Midbrain (tissue), 1 donor: ENCODE measurements at regions not wholly inside any gene's neighbourhood (a gene's known extent, or its start where the extent isn't known, plus 50 kb on each side); places are given as distances from the start of the nearest gene placed in this dataset.

Experiments
- DNase-seq: peaks from one replicate; lab custom pipeline; 2025; lab: John Stamatoyannopoulos, UW

- no peak for DNase-seq
Observed at GRCh38 chr6:143595251-143596036, 82.3 kb upstream of the PHACTR2 start.

GRCh38 chr6:143594647-143595046 is 83.1 kb upstream of the PHACTR2 start:
- no peak for DNase-seq

- DNase-seq = no peak
Observed at GRCh38 chr6:143592335-143592734, 80.8 kb upstream of the FUCA2 start.

GRCh38 chr6:143591441-143591840 is 79.9 kb upstream of the FUCA2 start:
- no peak for DNase-seq

DNA sequence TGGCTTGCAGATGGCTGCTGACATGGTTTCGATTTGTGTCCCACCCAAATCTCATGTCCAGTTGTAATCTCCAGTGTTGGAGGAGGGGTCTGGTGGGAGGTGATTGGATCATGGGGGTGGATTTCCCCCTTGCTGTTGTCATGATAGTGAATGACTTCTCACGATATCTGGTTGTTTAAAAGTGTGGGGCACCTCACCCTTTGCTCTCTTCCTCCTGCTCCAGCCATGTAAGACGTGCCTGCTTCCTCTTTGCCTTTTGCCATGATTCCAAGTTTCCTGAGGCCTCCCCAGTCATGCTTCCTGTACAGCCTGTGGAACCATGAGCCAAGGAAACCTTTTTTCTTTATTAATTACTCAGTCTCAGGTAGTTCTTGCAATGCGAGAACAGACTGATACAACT is 77.6 kb upstream of the FUCA2 start:
- DNase-seq = no peak

- DNase-seq = no peak
Observed at GRCh38 chr6:143586557-143586956, 75.0 kb upstream of the FUCA2 start.

DNA sequence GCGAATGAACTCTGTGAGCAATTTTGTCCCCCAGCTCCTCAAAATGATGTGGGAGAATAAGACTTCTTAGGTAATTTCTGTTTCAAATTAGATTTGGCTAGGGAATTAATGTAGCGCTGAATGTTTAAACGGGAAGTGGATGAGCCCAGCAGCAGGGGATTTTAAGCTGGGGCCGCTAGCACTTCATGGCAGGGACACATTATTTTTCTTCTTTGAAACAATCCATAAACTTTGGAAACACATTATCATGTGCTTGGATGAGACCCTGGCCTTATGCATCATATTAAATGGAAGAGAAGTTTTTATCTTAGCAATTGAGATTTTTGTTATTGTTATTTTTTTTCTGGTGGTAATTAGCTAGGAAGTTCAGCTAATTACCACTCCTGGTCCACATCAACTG is 74.2 kb upstream of the FUCA2 start:
- no peak for DNase-seq

GRCh38 chr6:143585241-143585640 is 73.7 kb upstream of the FUCA2 start:
- DNase-seq = no peak

GRCh38 chr6:143583542-143584327 is 72.2 kb upstream of the FUCA2 start:
- no peak for DNase-seq

- no peak for DNase-seq
Observed at GRCh38 chr6:143581835-143582480, 70.4 kb upstream of the FUCA2 start.

- no peak for DNase-seq
Observed at GRCh38 chr6:143579703-143580102, 68.2 kb upstream of the FUCA2 start.

DNA sequence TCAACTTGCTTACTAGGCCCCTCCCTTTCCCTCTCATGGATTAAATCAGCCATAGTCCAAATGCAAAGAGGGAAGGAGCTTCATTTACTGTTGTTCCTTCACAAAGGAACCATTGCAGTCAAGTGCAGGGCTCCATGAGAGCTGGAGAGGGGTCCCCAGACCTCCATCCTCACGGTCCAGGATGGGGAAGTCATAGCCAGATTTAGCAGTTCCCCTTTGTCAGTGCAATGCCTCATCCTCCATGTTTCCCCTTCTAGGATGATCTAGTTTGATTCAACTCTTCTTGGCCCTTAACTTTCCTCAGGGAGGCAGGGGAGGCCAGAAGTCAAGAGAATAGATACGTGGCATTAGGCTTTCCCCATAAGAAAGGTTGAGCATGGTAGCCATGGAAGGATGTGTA is 66.5 kb upstream of the FUCA2 start:
- no peak for DNase-seq

GRCh38 chr6:143575901-143576426 is 64.4 kb upstream of the FUCA2 start:
- no peak for DNase-seq

DNA sequence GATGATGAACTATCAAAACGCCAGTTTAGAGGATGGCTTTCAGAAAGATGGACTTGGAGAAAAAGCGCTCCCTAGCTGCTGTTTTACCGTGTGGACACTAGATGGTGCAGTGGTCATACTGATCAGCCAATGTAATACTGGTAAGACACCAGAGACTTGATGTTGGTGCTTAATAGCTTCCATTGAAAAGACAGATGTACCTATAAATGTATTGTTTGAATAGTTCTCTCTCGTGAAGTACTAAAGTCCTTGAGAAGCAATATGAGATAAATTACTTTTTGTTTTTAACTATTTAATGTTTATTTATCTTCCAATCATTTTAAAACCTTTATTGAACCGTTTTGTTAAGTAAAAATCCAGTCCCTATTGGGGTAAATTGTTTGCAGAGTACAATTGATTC is 63.9 kb upstream of the FUCA2 start:
- DNase-seq = peak; percentile 83

DNA sequence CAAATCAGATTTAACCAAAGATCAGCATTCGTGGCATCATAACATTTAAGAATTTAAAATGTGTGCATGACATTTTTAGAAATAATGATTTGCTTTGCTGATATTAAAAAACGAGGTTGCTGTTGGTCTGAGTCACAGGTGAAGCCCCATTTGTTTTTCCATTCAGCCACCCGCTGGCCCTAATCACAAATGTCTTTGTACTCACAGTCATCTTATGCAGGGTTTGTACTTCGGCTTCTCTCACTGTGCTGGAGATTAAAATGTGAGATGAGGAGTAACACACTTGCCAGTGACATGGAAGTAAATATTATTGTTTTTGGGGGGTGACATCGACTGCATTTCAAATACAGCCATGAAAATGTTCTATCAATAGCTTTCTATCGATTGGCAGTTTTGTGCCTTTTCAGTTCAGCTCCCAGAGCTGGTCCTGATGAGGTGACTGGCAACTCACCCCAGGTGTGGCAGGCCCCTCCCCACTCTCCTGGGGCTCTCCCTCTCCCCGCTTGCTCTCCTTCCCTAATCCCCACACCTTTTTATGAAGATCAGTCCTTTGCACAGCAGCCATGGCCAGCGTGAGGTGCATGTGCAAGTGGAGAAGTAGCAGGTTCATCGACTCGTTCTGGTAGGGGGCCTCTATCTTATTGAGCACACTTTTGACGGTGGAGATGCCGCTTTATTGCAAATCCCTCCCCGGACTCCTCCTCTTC is 58.8 kb upstream of the FUCA2 start:
- DNase-seq = no peak

DNA sequence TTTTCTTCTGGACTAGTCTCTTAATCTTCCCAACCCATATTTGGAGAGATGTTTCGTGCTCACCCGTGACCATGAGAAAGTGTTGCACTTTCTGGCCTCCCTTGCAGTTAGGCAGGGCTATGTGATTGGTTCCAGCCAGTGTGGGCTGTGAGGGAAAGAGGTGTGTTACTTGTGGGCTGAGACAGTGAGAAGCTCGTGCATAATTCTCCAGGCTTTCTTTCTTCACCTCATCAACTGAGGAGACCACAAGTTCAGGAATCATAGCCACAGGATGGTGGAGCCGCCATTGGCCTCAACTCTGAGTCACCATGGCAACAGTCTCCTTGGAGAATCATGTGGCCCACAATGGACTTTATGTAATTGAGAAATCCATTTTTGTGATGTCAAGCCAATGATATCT is 57.5 kb upstream of the FUCA2 start:
- no peak for DNase-seq

DNA sequence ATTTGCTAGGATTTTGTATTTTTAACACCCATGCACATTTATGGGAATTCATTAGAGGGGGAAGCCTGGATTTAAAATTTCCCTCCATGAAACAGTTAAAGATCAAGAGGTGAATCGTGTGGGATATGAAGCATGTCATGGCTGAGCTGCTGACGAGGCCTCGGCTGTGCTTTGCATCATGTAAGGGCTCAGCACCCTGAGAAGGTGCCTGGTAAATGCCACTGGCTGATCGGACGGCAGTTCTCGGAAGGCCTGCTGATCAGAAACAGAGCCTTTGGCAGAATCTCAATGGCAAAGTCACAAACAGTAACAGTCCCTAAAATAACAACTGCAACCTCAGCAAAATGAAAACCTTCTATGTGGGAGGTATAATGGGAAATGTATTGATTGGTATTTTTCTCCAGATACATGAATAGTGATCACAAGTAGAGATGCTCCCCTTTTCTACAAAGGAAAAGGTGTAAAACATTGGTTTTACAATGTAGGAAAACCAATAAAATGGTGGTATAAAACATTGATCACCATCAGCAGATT is 53.0 kb upstream of the FUCA2 start:
- no peak for DNase-seq

DNA sequence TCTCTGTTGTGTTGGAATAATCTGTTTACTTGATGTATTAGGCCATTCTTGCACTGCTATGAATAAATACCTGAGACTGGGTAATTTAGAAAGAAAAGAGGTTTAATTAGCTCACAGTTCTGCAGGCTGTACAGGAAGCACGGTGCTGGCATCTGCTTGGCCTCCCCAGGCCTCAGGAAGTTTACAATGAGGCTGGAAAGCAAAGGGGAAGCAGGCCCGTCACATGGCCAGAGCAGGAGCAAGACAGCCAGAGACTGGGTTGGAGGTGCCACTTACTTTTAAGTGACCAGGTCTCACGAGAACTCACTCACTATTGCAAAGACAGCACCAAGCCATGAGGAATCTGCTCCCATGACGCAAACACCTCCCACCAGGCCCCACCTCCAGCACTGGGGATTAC is 50.6 kb upstream of the FUCA2 start:
- no peak for DNase-seq
